ENCODE measurements at regions not wholly inside any gene's neighbourhood (a gene's known extent, or its start where the extent isn't known, plus 50 kb on each side); places are given as distances from the start of the nearest gene placed in this dataset.
"Not testable (repeated sequence)": the region's sequence is repeated elsewhere in the genome, so short reads cannot be mapped to it uniquely, and the experiment has no call there.

DNA sequence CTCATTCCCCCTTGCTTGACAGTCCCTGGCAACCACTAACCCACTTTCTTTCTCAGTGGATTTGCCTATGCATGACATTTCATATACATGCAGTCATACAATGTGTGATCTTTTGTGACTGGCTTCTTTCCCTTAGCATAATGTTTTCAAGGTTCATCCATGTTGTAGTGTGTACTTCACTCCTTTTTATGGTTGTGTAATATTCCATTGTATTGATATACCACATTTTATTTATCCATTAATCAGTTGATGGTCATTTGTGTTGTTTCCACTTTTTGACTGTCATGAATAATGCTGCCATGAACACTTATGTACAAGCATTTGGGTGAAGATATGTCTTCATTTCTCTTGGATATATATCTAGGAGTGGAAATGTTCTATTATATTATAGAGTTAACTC, 127.7 kb upstream of the GRIK3 start:
- DNase-seq, result no peak

DNA sequence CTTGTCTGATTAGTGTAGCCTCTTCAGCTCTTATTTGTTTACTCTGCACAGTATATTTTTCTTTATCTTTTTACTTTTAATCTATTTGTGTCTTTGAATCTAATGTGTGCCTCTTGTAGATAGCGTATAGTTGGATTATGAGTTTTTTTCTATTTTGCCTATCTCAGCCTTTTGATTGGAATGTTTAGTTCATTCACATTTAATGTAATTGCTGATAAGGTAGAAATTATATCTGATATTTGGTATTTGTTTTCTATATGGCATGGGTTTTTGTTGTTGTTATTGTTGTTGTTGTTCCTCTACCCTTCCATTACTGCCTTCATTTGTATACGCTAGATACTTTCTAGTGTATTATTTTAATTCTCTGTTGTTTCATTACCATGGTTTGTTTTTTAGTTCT, 131.7 kb upstream of the GRIK3 start:
- no peak for DNase-seq

DNA sequence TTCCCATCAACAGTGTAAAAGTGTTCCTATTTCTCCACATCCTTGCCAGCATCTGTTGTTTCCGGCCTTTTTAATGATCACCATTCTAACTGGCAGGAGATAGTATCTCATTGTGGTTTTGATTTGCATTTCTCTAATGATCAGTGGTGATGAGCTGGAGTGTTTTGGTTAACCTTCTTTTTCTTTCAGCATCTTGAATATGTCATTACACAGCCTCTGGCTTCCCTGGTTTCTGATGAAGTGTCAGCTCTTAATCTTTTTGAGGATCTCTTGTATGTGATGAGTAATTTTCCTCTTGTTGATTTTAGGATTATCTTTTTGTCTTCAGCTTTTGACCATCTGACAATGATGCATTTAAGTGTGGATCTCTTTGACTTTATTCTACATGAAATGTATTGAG, 133.2 kb upstream of the GRIK3 start:
- no peak for DNase-seq

DNA sequence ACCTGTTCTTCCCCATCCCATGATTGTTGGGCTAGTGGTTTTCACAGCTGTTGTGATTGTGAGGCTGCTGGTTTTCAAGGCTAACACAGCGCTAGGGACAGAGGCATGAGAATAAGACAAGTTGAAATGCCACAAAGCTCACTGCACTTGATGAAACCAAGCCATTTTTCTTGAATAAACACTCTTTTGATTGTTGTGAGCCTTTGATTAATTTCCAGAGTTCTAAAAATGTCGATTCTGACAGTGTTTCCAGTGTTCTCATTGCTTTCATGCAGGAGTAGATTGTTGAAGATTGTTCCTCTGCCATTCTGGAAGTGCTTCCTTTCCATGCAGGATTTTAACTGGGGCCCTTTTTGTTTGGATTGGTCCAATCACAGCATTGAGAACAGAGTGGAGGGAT, 134.9 kb upstream of the GRIK3 start:
- DNase-seq, result no peak

DNA sequence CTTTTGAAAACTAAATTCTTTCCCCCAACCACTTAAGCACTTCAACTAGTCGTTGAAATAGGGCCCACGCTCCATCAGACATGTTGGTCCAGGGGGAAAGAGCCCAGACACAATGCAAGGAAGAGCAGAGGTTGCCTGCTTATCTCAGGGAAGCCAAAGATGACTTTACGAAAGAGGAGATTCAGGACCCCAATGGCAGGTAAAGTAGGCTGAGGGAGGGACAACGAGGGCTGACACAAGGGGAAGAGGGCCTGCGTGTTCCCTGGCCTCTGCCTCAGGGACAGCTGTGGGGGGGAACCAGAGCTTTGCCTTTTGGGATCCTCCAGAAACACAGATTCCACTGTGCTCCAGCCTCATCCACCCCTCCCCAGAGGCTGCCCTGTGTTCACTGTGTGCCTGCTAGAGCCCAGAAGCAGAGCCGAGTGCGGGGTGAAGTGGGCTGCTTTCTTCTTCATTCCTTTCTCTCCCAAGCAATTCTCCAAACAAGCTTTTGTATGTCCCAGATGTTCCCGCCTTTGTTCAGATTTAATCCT, 135.5 kb upstream of the GRIK3 start:
- no peak for DNase-seq

DNA sequence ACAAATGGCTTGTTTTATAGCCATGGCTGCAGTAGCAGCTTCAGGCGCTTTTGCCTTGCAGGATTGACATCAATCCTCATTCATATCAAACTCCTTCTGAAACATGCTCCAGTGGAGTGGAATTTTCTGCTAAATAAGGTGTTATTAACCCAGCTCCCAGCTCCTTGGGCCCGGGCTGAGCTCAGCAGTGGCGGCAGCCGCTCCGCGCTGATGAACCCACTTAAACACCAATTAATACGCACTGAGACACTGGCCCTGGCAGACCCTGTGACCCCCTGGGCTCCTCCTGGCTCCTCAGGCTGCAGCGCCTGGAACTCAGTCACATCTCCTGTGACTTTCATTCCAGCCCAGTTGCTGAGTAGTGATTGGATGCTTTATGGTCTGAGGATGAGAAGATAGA, 137.4 kb upstream of the GRIK3 start:
- peak; percentile 20 for DNase-seq

DNA sequence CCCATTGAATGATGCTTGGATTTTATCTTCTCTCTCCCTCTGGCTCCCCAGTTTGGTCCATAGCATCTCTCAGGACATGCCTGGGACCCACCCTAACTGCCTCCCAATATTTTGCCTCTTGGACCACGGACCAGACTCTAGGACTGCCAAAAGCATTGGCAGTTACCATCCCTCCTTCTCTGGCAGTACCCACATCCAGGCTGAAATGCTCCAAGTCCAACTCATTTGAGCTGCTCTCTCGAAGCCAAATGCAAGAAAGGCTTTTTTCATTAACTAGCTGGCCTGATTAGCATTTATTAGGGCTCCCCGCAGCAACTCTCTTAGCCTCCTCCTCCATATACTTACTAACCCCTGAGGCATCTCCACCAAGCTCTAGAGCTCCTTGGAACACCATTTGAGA, 140.0 kb upstream of the GRIK3 start:
- DNase-seq, result no peak

DNA sequence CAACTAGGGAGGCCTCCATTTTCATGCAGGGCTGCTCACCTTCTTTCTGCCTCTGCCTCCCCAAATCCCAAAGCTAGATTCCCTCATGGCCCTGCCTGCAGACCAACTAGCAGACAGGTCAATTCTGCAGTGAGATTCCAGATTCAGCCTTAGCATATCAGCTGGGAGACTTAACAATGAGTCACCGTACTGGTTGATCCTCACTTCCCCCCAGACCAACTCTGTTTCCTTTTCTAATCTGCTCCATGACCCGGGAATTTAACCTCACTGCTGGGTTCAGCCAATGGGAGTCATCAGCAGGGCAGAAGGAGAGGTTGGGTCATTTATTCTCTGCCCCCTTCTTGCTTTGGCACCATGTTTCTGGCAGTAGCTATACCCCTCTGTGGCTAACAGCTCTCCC, 140.6 kb upstream of the GRIK3 start:
- no peak for DNase-seq

DNA sequence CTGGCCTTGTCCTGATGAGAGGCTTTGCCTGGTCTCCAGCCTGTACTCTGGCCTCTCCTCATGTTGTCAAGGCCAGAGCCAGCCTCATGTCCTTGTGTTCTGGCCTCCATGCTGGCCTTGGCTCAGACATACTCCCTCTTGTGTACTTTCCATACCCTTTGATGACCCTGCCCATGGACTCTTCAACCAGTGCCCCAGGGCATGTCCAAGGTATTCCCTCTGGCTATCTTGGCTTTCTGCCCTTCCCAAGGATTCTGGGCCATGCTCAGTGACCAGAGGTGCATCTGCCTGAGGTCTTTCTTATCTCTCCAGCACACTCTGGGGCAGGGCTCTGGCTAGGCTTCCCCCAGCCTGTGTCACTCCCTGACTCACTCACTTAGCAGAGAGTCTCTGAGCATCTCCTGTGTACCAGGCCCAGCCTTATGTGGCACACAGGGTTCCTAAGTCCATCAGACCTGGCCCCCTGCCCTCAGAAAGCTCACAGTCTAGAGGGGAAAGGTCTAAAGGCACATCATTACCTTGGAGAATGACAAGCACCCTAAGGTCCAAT, 141.4 kb upstream of the GRIK3 start:
- DNase-seq, result no peak

DNA sequence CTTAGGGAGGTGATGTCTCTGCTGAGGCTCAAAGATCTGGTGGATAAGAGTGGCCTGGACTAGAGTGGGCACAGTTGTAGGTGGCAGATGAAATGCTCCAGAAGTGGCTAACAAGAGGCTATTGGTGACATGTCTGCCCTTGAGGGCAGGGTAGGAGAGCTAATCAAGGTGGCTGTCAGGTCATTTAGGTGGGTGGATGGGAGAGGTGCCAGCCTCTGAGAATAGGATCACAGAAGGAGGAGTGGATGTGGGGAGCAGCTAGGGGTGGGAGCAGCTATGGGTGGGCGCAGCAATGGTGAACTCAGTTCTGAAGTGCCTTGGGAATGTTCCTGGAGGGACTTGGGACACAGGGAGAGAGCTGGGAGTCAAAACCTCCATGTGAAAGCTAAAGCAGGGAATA, 142.0 kb upstream of the GRIK3 start:
- no peak for DNase-seq

DNA sequence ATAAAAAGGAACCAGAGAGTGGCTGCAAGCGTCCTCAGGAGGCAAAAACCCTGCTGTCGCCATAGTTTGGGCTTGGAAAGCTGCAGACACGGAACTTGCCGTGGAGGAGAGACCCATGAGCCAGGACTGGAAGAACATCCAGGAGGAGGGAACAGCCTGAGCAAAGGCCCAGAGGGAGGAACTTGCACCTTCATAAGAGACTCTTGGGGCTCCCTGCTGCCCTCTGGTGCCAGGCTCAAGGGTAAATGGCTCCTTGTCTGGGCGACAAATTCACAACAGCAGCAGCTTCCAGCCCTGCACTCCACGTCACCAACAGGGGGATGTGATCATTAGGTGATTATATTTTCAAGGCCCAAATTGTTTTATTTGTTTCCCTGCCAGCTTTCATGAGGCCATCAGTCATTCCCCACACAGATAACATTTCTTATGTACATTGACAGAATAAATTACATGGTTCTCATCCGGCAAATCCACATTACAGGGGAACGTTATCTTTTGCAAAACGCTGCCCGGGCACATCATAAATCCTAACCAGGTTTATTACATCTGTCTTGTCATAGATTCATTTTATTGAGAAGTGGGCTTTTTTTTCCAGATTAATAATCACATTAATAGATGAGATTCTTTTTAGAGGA, 143.0 kb upstream of the GRIK3 start:
- DNase-seq, result peak; percentile 68

DNA sequence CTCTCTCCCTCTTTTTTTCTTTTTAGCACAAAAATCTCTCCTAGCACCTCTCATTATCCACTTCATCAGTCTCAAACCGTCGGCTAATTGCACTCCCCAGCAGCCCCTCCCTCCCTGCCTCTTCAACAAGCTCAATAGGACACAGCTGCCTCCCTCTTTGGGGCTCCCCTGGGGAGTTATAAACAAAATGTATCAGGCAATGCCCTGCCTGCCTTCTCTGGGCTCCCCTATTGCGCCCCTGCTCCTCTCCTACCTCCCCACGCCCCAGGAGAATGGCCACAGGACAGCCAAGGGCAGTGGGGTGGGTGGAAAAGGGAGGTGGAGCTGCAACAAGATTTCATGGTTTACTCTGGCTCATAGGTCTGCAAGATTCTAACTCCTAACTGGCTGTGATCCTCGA, 147.1 kb upstream of the GRIK3 start:
- no peak for DNase-seq

DNA sequence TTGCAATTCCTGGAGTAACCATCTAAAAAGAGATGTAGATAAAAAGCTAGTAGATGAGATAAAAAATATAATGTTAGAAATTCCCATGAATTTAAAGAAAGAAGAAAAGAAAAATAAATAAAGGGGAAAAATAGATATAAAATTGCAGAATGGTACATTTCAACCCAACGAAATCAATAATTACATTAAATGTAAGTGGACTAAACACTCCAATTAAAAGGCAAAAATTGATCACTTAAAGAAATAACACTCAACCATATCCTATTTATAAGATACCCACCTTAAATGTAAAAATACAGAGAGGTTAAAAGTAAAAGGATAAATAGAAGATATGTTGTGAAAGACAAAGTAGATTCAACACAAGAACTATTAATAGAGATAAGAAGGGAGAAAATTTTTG, 150.5 kb upstream of the GRIK3 start:
- DNase-seq, result no peak

DNA sequence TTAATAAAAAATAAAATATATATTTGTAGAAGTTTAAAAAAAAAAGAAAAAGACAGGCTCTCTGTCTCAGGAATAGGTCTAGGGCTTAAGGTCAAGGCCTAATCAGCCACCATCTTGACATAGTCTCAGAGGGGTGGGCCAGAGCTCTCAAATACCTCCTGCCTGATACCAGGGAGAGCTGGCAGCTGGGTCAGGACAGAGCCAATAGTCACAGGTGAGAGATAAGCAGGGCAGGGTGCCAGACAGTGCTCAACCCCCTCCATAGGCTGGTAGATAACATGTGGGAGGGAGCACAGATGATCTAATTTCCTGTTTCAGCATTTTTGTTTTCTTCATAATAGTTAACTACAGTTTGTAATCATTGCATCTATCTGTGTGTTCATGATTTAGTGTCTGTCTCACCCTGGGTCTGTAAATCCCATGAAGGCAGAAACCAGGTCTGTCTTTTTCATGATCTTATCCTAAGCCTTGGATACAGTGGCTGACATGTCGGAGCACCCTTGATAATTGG, 152.0 kb upstream of the GRIK3 start:
- DNase-seq, result peak; percentile 17

DNA sequence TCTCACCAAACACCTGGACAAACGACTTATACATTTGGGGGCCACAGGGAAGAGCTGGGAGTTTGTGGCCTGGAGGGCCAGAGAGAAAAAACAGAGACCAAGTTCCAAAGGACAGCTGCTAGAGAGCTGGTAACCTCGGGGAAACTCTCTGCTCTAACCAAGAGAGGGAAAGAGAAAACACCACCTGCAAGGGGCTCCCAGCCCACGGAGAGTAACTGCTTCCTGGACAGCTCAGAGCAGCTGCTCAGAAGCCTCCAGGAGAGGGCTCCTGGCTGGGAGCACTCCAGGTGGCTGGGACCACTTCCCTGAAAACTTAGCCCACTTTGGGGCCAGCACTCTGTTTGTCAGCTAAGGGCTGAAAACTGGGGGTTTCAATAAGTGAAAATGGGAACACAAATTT, 154.8 kb upstream of the GRIK3 start:
- peak; percentile 43 for DNase-seq

DNA sequence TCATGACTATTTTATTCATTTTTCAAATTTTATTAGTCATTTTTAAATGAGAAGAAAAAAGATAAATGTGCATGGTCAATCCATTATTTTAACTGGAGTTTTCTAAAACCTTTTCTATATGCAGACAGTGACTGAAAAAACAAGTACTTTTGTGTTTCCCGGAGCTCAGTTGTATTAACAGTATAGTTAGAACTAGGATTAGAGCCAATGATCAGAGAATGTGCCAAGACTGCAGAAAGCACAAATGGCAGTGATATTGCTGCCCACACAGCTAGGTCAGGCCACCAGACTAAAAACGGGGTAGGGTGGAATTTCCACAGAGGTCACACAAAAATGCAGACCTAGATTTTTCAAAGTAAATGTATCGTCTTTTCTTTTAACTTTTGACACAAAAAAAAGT, 163.1 kb upstream of the GRIK3 start:
- no peak for DNase-seq

DNA sequence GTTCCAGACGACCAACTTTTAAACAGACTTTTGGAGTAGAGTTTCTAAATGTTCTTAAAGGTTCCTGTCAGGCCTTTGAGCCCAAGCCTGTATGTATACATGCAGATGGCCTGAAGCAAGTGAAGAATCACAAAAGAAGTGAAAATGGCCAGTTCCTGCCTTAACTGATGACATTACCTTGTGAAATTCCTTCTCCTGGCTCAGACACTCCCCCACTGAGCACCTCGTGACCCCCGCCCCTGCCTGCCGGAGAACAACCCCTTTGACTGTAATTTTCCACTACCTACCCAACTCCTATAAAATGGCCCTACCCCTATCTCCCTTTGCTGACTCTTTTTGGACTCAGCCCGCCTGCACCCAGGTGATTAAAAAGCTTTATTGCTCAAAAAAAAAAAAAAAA, 180.0 kb upstream of the GRIK3 start:
- not testable (repeated sequence) for DNase-seq

DNA sequence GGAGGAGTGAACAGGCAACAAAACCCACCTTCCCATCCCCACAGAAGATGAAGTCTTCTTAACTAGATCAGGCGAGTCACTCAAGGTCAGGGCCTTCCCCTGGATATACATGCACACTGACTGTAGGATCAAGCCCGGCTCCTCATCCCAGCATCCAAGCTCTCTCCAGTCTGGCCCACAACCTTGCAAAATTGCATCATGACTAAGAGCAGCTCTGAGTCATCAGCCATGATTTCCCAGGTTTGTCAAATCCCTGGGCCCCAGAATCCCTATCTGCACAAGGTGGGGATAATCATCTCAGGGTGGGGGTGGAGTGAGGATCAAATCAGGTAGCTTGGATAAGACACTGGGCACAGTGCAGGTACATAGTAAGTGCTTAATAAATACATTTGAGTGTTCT, 199.3 kb upstream of the GRIK3 start:
- no peak for DNase-seq

DNA sequence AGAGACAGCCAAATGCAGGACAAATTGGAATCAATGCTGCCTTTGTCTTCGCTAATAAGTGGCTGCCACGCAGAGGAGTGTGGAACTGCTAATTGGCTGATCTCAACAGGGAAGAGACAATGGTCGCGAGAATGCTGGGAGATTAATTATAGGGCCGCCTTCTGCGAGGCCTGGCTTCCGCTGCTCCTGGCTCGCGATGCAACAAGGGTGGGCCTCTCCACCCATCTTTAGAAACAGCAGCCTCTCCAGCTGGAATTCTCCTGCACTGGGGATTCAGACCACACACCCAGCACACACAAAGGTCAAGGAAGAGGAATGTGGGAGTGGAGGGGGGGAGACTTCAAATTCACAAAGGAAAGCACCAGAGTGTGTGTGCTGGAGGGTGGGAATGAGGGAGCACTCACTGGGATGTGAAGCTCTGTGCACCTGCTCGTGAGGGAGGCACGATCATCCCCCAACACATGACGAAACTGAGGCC, 200.7 kb upstream of the GRIK3 start:
- no peak for DNase-seq

DNA sequence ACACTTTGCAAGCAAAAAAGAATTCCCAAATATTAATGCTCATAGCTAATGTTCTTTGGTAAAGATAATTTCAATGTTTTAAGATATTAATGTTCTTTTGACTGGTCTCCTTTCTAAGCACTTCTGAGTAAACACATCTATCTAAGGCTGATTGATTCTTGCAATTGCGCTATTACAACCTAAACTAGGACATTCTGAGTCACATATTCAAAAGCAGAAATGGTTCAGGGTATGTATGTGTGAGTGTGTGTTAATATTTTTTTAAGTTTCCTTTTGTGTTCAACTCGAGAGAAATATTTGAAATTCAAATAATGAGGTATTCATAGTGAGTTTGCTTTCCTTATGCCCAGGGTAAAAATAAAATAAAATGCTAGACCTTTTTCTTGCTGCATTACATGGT, 203.6 kb upstream of the GRIK3 start:
- DNase-seq, result no peak

DNA sequence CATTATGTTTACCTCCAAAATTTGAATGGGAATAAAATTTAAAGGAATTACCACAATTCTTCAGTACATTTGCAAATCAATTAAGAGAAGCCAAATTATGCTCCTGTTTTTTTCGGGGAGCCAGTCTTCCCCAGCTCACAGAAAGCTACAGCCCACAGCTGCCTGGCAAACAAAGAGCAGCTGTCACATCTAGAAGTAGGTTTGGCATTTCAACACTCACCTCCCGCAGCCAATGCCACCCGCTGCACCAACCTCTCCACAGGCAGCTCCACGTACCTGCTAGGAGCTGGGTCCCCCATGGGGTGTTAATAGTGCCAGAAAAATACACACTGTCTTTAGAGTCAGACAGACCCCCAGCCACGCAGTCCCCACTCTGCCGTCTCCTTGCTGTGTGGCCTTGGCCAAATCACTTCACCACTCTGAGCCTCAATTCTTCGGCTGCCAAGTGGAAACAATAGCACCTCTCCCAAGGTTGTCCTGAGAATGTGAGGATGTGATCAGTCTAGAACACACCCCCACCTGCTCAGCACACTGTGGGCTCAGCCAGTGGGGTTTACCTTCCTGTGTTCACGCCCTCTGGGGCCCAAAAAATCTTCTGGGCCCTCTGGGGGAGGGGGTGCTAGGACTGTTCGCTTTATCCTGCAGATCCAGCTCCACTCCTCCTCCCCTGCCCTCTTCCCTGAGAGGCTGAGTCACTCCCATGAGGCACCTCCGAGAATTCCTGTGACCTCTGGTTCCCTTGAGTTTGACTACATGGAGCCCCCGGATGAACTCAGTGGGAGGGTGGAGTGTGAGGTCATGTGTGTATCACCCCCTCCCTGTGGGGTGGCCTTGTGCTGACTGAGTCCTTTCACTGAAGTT, 204.3 kb upstream of the GRIK3 start:
- DNase-seq, result peak; percentile 68

DNA sequence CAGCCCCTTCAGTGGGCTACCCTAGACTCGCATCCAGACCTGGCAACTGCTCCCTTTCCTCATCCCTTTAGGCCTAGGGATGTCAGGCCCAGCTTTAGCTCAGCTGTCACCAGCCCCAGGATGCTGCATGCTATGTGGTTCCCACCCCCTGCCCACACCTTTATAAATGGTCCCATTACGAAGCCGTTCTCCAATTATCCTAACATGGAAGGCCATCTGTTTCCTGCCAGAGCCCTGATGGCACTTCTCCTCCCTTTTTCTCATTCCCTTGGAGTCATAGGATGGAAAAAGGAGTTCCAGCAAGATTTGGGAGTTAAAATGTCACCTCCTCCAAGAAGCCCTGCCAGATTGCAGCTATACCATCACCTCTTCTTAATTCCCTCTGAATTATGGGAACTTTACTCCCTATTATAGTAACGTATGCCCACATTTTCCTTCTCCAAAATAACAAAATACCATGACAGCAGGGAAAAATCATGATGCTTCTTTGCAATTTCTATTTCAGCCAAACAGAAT, 205.0 kb upstream of the GRIK3 start:
- DNase-seq, result no peak

DNA sequence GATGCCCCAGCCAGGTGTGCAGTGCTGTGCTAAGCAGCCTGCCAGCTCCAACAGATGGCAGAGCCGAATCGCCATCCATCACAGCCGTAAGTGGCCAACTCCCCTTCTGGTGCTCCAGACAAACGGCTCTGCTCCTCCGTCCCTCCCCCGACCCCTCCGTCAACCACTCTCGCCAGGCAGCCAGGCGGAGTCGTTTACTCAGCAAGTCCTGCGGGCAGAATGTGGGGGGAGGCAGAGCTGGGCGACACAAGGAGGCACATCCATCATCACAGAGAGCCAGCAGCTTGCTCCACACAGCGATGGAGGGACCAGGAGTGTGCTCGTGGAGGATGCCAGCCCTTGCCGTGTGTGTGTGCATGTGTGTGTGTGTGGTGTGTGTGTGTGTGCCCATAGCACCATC, 206.6 kb upstream of the GRIK3 start:
- DNase-seq, result peak; percentile 77

DNA sequence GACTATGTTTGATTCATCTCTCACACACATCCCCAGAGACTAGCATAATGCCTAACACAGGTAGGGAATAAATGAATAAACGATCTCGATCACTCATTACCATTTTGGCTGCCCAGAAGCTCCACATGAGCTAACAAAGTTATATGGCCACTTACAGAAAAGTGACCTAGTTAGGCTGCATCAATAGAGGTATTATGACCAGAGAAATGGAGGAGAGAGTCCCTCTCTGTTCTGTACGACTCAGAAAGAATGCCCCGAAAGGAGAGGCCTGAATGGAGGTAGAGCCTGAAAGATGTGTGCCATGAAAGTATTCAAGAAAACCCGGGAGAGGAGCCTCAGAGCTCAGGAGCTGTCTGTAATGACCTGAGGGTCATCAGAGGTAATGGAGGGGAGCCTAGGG, 208.2 kb upstream of the GRIK3 start:
- no peak for DNase-seq

Data from NCI-H1092 treated with DMSO at 0.1 percent for 48 hours (cell line).